ENCODE measurements at regions not wholly inside any gene's neighbourhood (a gene's known extent, or its start where the extent isn't known, plus 50 kb on each side); places are given as distances from the start of the nearest gene placed in this dataset.
"Not testable (repeated sequence)": the region's sequence is repeated elsewhere in the genome, so short reads cannot be mapped to it uniquely, and the experiment has no call there.

DNA sequence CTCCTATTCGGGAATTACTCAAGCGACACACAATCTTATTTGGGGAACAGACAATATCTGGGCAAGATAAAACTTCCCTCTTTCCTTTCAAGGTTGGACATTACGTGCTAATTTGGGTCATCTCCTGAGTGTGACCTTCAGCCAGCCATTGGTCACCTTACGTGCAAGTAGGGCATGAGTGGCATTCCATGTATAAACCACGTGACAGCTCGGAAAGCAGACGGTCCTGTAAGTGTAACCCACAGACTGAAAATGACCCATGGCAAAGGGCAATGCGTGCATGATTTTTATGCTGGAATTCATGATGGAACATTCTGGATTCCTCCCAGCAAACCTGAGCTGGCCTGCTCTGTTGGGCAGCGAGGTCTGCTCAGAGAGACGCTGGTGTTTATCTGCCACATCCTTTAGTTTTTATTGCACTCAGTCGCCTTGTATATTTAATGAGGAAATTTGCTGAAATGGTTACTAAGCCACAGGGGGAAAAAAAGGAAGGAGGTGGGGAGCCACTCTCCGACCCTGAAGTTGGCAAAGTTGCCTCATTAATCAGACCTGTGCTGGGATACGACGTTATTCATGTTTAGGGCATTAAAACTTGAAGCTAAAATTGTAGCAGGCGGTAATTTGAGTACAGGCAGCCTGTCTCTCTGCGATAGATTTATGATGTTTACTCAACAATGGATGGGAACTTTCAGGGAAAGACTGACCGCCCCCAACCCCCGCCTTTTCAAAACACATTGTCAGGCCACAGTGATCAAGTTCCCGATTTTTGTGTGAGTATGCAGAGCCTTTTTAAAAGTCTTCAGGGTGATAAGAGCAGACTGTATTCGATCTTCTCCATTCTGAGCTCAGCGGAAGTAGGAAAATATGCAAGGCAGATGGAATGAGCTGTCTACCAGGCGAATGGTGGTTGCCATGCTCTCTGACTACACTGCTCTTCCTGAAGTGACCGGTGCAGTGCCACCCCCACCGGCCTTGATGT, 295.3 kb downstream of the BCL2L11 start:
- H3K9me3 Mint-ChIP-seq; CTCF ChIA-PET; H3K36me3 Mint-ChIP-seq (ENCODE audit: low read depth); H3K4me1 Mint-ChIP-seq (ENCODE audit: low read depth); DNase-seq; H3K4me3 Mint-ChIP-seq; intact Hi-C loops (cut with micrococcal nuclease); H3K27ac Mint-ChIP-seq: not testable (repeated sequence)
- H3K27me3 Mint-ChIP-seq (ENCODE audit: low read depth) = peaks cover 10% of the 10 kb centered on the region

DNA sequence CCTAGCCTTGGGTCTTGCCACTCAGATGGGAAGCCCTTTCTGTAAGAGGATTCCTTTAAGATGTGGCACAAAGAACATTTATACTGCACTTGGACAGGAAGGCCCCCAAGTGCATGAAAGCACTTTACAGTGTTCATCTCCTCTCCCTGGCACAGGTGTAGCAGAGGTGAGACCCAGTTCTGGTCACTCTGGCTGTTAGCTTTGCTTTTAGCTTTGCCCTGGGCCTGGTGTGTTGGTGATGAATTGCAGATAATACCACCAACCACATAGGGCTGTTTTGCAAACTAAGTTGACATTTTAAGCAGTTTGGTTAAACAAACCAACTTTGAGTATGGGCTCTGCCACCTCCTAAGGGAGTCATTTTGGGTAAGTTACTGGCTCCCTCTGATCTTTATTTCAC, 296.3 kb downstream of the BCL2L11 start:
- CTCF ChIA-PET, H3K27ac Mint-ChIP-seq, H3K9me3 Mint-ChIP-seq: not testable (repeated sequence)

DNA sequence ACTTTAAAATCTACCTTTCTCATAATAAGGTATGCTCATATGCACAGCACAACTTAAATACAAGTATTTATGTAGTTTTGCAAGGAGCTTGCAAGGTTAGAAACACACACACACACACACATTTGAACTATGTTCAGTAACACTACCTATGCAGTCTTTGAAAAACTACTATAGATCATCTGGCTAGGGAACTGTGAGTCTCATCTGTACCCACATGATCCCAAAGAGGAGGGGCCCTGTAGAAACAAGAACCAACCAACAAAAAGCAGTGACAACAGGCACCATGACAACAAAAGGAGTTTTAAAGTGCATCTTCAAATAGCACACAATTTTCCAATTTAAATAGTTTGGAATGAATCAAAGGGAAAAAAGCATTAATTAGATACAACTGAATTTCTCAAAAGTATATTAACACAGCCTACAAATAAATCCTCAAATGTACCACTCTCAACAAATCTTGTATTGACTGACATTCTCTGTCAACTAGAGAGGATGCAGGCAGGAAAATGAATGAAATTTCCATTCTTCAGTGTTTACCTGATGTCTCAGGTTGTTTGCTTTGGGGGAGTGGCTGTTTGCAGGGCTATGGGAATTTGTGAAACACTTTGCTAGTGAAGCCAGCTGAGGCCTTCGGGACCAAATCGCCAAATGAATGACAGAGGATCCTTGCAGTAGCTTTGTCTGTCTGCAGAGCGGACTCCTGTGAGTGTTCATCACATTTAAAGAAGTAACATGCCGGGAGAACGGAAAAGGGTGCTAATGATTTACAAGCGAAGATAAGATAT, 297.6 kb downstream of the BCL2L11 start:
- H3K36me3 Mint-ChIP-seq (ENCODE audit: low read depth); H3K4me3 Mint-ChIP-seq; DNase-seq; H3K4me1 Mint-ChIP-seq (ENCODE audit: low read depth); intact Hi-C loops (cut with micrococcal nuclease); CTCF ChIA-PET; H3K9me3 Mint-ChIP-seq; H3K27ac Mint-ChIP-seq: not testable (repeated sequence)
- H3K27me3 Mint-ChIP-seq (ENCODE audit: low read depth) = peaks cover 10% of the 10 kb centered on the region

More for the DNA sequence above, 296.3 kb downstream of the BCL2L11 start:
- DNase-seq; H3K4me3 Mint-ChIP-seq; intact Hi-C loops (cut with micrococcal nuclease); H3K36me3 Mint-ChIP-seq (ENCODE audit: low read depth); H3K4me1 Mint-ChIP-seq (ENCODE audit: low read depth): not testable (repeated sequence)
- H3K27me3 Mint-ChIP-seq (ENCODE audit: low read depth) = peaks cover 10% of the 10 kb centered on the region

DNA sequence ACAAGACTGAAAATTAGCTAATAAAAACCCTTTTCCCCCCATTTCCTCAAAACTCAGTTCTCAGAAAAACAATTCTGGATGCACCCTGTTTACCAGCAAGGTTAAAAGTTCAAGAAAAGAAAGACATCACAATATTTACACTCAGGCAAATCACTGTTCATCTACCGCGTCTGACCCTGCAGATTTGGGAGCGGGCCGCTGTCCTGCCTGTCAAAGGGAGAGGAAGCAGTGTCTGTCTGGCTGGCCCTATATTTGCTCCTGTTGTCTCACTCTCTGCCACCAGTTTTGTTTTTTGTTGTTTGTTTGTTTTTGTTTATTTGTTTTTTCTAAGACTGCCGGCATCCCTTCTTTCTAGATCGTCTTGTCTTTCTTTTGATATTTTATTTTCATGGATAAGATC, 299.4 kb downstream of the BCL2L11 start:
- peak overlapping the region; percentile 16 for H3K4me3 Mint-ChIP-seq
- H3K4me1 Mint-ChIP-seq (ENCODE audit: low read depth); H3K27ac Mint-ChIP-seq; intact Hi-C loops (cut with micrococcal nuclease); CTCF ChIA-PET; DNase-seq; H3K9me3 Mint-ChIP-seq; H3K36me3 Mint-ChIP-seq (ENCODE audit: low read depth): not testable (repeated sequence)
- peaks cover 10% of the 10 kb centered on the region for H3K27me3 Mint-ChIP-seq (ENCODE audit: low read depth)

DNA sequence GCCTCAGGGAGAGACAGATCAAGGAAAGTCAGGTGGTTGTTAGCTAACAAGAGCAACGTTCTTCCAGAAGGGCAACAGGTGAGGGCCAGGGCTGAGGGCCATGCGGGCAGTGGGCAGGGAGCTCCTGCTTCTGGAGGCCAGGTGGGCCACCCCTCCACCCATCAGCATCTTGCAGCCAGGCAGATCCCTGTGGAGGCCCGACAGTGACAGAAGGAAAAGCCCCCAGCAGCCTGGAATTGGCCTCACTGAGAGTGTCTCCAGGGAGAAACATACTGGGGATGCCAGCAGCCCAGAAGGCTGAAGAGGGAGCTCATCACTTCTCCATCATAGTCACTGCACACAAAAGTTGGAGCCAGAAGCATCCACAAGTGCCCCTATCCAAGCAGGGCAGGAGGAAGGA, 300.1 kb downstream of the BCL2L11 start:
- H3K4me3 Mint-ChIP-seq; intact Hi-C loops (cut with micrococcal nuclease): not testable (repeated sequence)

DNA sequence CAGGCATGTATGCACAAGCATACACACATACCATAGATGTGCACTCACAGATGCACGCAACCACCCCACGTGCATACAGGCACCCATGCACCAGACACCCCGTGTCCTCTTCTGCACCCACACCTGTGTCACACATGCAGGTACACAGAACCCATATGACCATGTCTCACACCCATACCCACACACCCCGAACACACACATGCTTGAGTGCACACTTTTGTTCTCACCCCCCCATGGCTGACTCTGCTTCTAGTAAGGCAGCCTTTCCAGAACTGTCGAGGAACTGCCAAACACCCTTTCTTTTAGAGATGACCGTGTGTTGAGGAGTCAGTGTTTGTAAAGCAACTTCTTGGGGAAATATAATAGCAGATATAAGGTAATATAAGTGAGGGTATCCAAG, 301.2 kb downstream of the BCL2L11 start:
- CTCF ChIA-PET; intact Hi-C loops (cut with micrococcal nuclease); H3K27ac Mint-ChIP-seq; DNase-seq; H3K36me3 Mint-ChIP-seq (ENCODE audit: low read depth); H3K9me3 Mint-ChIP-seq; H3K4me3 Mint-ChIP-seq: not testable (repeated sequence)
- Mint-ChIP-seq H3K27me3 (ENCODE audit: low read depth) (peaks cover 10% of the 10 kb centered on the region), H3K4me1 (ENCODE audit: low read depth) (peaks cover 15% of the 10 kb centered on the region)

More for the DNA sequence above, 300.1 kb downstream of the BCL2L11 start:
- H3K36me3 Mint-ChIP-seq (ENCODE audit: low read depth); H3K9me3 Mint-ChIP-seq; CTCF ChIA-PET; H3K27ac Mint-ChIP-seq; DNase-seq; H3K4me1 Mint-ChIP-seq (ENCODE audit: low read depth): not testable (repeated sequence)
- peaks cover 10% of the 10 kb centered on the region for H3K27me3 Mint-ChIP-seq (ENCODE audit: low read depth)

GRCh38 chr2:111422562-111422961, 301.8 kb downstream of the BCL2L11 start:
- Mint-ChIP-seq H3K4me1 (ENCODE audit: low read depth) (peaks cover 18% of the 10 kb centered on the region), H3K27me3 (ENCODE audit: low read depth) (peaks cover 10% of the 10 kb centered on the region)
- CTCF ChIA-PET; H3K36me3 Mint-ChIP-seq (ENCODE audit: low read depth); intact Hi-C loops (cut with micrococcal nuclease); H3K9me3 Mint-ChIP-seq; H3K4me3 Mint-ChIP-seq; DNase-seq; H3K27ac Mint-ChIP-seq: not testable (repeated sequence)

- H3K27me3 Mint-ChIP-seq (ENCODE audit: low read depth); DNase-seq; H3K27ac Mint-ChIP-seq; H3K36me3 Mint-ChIP-seq (ENCODE audit: low read depth); intact Hi-C loops (cut with micrococcal nuclease); H3K9me3 Mint-ChIP-seq; CTCF ChIA-PET; H3K4me3 Mint-ChIP-seq: not testable (repeated sequence)
- H3K4me1 Mint-ChIP-seq (ENCODE audit: low read depth) = peaks cover 19% of the 10 kb centered on the region
Observed at GRCh38 chr2:111423184-111423583, 302.5 kb downstream of the BCL2L11 start.

DNA sequence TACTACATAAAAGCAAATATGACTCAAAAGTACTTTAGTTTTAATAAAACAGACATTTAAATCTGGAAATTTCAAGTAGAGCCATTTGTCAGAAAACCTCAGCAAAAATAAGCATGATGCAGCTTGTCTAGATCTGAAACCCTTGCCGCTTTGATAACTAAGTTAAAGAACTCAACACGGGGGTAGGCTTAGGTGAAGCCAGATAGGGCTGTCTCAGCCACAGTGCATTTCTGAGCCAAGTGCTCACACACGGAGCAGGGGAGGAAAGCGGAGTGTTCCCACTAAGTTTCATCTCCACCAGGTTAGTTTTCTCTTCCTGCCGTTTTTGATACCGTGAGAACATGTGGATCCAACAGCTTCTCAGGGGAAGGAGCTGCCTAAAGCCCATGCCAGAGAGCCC, 303.5 kb downstream of the BCL2L11 start:
- H3K27ac Mint-ChIP-seq; H3K27me3 Mint-ChIP-seq (ENCODE audit: low read depth); H3K9me3 Mint-ChIP-seq; intact Hi-C loops (cut with micrococcal nuclease); H3K4me3 Mint-ChIP-seq; DNase-seq; CTCF ChIA-PET; H3K36me3 Mint-ChIP-seq (ENCODE audit: low read depth): not testable (repeated sequence)
- peaks cover 27% of the 10 kb centered on the region for H3K4me1 Mint-ChIP-seq (ENCODE audit: low read depth)

- H3K4me3 Mint-ChIP-seq; CTCF ChIA-PET; H3K27me3 Mint-ChIP-seq (ENCODE audit: low read depth); H3K36me3 Mint-ChIP-seq (ENCODE audit: low read depth); H3K27ac Mint-ChIP-seq; H3K9me3 Mint-ChIP-seq; intact Hi-C loops (cut with micrococcal nuclease): not testable (repeated sequence)
- DNase-seq = peak; percentile 61
- peaks cover 30% of the 10 kb centered on the region for H3K4me1 Mint-ChIP-seq (ENCODE audit: low read depth)
Observed at GRCh38 chr2:111424851-111425309, 304.2 kb downstream of the BCL2L11 start.

GRCh38 chr2:111425789-111426201, 305.1 kb downstream of the BCL2L11 start:
- H3K9me3 Mint-ChIP-seq; intact Hi-C loops (cut with micrococcal nuclease); H3K27me3 Mint-ChIP-seq (ENCODE audit: low read depth); H3K36me3 Mint-ChIP-seq (ENCODE audit: low read depth); H3K4me3 Mint-ChIP-seq; H3K27ac Mint-ChIP-seq; CTCF ChIA-PET: not testable (repeated sequence)
- peak; percentile 48 for DNase-seq
- H3K4me1 Mint-ChIP-seq (ENCODE audit: low read depth) = peaks cover 30% of the 10 kb centered on the region

DNA sequence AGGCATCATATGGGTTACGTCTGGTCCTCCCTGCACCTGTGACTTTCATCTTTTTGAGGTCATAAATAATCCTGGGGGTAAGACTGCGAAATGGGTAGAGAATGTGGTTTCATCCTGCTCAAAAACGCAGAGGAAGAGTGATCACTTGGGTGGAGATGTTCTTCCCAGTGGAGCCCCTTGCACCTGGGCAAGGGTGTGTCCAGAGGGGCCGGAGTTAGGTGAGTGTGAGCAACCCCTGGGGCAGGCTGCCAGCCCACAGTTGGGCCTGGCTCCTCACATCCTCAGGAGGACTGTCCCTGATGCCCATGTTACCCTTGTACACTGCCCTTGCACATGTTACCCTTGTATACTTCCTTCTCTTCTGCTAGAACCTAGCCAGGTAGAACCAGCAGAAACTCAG, 306.6 kb downstream of the BCL2L11 start:
- intact Hi-C loops (cut with micrococcal nuclease); H3K36me3 Mint-ChIP-seq (ENCODE audit: low read depth); H3K27me3 Mint-ChIP-seq (ENCODE audit: low read depth); H3K9me3 Mint-ChIP-seq; DNase-seq; H3K4me3 Mint-ChIP-seq; CTCF ChIA-PET; H3K27ac Mint-ChIP-seq: not testable (repeated sequence)
- H3K4me1 Mint-ChIP-seq (ENCODE audit: low read depth) = peaks cover 30% of the 10 kb centered on the region
